ENCODE measurements at regions not wholly inside any gene's neighbourhood (a gene's known extent, or its start where the extent isn't known, plus 50 kb on each side); places are given as distances from the start of the nearest gene placed in this dataset.

DNA sequence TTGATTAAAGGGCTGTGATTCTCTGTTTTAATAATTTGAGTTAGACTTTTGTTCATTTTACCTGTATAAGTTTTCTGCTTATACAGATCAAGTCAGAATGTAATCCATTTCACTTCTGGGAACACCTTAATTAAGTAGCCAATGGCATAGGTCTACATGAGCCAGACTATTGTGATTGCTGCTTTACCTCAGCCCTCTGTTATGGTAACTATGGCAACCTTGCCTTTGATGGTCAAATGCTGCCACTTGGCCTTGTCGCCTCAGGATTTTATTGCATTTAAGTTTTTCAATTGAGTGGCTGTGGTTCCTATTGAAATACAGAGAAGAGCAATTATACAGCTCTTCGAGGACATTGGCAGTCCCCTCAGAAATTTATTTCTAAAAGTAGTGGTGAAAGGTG lies 64.3 kb upstream of the TMEM106B start:
- Histone ChIP-seq H3K36me3 (ENCODE audit: control insufficient read depth in 2 of 2, insufficient read depth in 2 of 2, low read length in 1 of 2) (no peaks in the 10 kb centered on the region), H3K27ac (ENCODE audit: low read depth in 2 of 2, low read length in 1 of 2) (no peak overlapping the region), H3K27me3 (ENCODE audit: control insufficient read depth in 1 of 2, insufficient read depth in 2 of 2, low read length in 2 of 2) (no peaks in the 10 kb centered on the region), H3K9me3 (ENCODE audit: control insufficient read depth in 2 of 2, insufficient read depth in 1 of 2, low read depth in 1 of 2, low read length in 1 of 2) (no peaks in the 10 kb centered on the region), H3K4me1 (ENCODE audit: control insufficient read depth in 2 of 2, insufficient read depth in 2 of 2, low read length in 1 of 2) (no peaks in the 10 kb centered on the region), H3K4me3 (ENCODE audit: low read depth in 1 of 2, low read length in 2 of 2) (no peak overlapping the region)
- WGBS, 2 donors, result 52 to 53% methylated on average over 2 of the region's 2 CpGs

DNA sequence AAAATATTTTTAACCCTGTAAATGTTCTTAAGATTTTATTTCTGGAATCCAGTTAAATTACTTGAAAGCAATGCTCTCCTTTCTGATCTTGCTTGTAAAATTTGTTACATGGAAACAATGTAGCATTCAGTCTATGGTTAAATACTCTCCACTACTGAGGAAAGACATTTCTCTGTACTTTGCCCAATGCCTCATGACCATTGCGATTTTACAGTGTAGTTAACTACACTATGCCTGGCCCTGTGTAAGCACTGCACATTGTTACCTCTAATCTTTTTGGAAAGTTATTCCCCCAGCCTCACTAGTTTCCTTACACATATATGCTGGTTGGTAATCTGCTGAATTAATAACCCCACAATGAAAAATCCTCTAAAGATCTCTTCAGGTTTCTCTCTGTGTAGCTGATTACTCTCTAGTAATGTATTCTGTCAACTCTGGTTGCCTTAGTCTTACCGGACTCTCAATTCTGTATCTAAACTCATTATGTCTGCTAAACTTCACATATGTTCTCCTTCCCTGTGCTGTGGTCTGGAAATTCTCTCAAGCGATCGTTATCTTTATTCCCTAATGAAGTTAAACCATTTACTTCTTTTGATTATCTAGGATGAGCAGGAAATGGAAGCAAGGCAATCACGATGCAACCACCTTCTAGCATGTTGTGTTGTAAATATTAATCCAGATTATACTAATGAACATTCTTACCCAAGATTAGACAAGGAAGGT lies 58.7 kb upstream of the TMEM106B start:
- no peak overlapping the region for H3K4me3 ChIP-seq (ENCODE audit: low read depth in 1 of 2, low read length in 2 of 2)
- no peak overlapping the region for H3K27ac ChIP-seq (ENCODE audit: low read depth in 2 of 2, low read length in 1 of 2)
- no peaks in the 10 kb centered on the region for H3K27me3 ChIP-seq (ENCODE audit: control insufficient read depth in 1 of 2, insufficient read depth in 2 of 2, low read length in 2 of 2)
- H3K9me3 ChIP-seq (ENCODE audit: control insufficient read depth in 2 of 2, insufficient read depth in 1 of 2, low read depth in 1 of 2, low read length in 1 of 2), result no peaks in the 10 kb centered on the region
- H3K4me1 ChIP-seq (ENCODE audit: control insufficient read depth in 2 of 2, insufficient read depth in 2 of 2, low read length in 1 of 2), result no peaks in the 10 kb centered on the region
- 76 to 84% methylated on average over 5 of the region's 5 CpGs for WGBS, 2 donors
- no peaks in the 10 kb centered on the region for H3K36me3 ChIP-seq (ENCODE audit: control insufficient read depth in 2 of 2, insufficient read depth in 2 of 2, low read length in 1 of 2)

DNA sequence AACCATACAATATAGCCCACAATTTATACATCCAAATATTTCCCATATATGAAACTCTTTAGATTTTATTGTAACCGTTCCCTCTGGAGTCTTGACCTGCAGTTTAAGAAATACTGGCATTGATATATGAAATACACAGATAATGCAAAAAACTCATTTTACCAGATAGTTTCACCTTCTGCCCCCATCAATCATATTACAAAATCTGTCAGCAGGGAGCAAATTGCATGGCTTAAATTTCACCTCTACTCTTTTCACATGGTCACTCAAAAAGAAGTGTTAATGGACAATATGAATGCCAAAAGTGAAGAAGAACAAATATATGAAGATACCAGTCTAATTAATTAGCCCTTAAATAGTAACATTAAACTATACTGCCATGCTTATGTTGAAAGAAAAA lies 57.0 kb upstream of the TMEM106B start:
- no peaks in the 10 kb centered on the region for H3K36me3 ChIP-seq (ENCODE audit: control insufficient read depth in 2 of 2, insufficient read depth in 2 of 2, low read length in 1 of 2)
- no peaks in the 10 kb centered on the region for H3K27me3 ChIP-seq (ENCODE audit: control insufficient read depth in 1 of 2, insufficient read depth in 2 of 2, low read length in 2 of 2)
- no peaks in the 10 kb centered on the region for H3K4me1 ChIP-seq (ENCODE audit: control insufficient read depth in 2 of 2, insufficient read depth in 2 of 2, low read length in 1 of 2)
- H3K4me3 ChIP-seq (ENCODE audit: low read depth in 1 of 2, low read length in 2 of 2), result no peak overlapping the region
- H3K9me3 ChIP-seq (ENCODE audit: control insufficient read depth in 2 of 2, insufficient read depth in 1 of 2, low read depth in 1 of 2, low read length in 1 of 2), result no peaks in the 10 kb centered on the region
- no peak overlapping the region for H3K27ac ChIP-seq (ENCODE audit: low read depth in 2 of 2, low read length in 1 of 2)
- 80 to 87% methylated on average over 1 of the region's 1 CpG for WGBS, 2 donors

DNA sequence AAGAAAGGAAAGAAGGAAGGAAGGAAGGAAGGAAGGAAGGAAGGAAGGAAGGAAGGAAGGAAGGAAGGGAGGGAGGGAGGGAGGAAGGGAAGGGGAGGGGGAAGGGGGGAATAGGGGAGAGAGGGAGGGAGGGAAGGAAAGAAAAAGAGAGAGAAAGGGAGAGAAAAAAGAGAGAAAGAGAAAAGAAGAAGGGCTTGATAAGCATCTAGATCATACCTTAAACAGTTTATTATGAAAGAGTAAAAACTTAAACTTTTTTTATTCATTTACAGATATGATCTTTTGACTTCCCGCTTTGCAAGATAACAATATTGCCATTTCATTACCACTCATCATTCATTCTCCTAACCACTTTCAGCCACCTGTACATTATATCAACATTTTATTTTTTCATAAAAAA lies 53.6 kb upstream of the TMEM106B start:
- no peaks in the 10 kb centered on the region for H3K36me3 ChIP-seq (ENCODE audit: control insufficient read depth in 2 of 2, insufficient read depth in 2 of 2, low read length in 1 of 2)
- H3K4me3 ChIP-seq (ENCODE audit: low read depth in 1 of 2, low read length in 2 of 2), result no peak overlapping the region
- no peaks in the 10 kb centered on the region for H3K9me3 ChIP-seq (ENCODE audit: control insufficient read depth in 2 of 2, insufficient read depth in 1 of 2, low read depth in 1 of 2, low read length in 1 of 2)
- 46 to 53% methylated on average over 1 of the region's 1 CpG for WGBS, 2 donors
- H3K27me3 ChIP-seq (ENCODE audit: control insufficient read depth in 1 of 2, insufficient read depth in 2 of 2, low read length in 2 of 2), result no peaks in the 10 kb centered on the region
- no peaks in the 10 kb centered on the region for H3K4me1 ChIP-seq (ENCODE audit: control insufficient read depth in 2 of 2, insufficient read depth in 2 of 2, low read length in 1 of 2)
- H3K27ac ChIP-seq (ENCODE audit: low read depth in 2 of 2, low read length in 1 of 2), result no peak overlapping the region

DNA sequence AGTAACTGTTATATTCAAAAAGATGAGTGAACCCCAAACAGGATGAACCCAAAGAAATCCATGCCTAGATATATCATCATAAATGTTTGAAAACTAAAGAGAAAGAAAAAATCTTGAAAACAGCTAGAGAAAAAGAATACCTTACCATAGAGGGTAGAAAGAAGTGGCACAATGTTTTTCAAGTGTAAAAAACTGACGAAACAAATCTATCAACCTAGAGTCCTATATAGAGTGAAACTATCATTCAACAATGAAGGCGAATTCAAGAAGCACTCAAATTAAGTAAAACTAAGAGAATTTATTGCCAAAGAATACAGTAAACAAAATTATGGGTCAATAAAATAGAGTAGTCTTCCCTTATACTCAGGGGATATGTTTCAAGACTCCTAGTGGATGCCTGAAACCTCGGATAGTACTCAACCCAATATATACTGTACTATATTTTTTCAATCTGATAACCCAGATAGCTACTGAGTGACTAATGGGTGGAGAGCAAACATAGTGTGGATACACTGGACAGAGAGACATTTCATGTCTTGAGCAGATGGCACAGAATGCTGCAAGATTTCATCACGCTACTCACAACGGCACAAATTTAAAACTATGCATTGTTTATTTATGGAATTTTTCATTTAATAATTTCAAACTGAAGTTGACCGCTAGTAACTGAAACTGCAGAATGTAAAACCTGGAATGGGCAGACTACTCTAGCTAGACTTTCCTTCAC lies 52.6 kb upstream of the TMEM106B start:
- no peaks in the 10 kb centered on the region for H3K9me3 ChIP-seq (ENCODE audit: control insufficient read depth in 2 of 2, insufficient read depth in 1 of 2, low read depth in 1 of 2, low read length in 1 of 2)
- H3K4me1 ChIP-seq (ENCODE audit: control insufficient read depth in 2 of 2, insufficient read depth in 2 of 2, low read length in 1 of 2), result no peaks in the 10 kb centered on the region
- no peak overlapping the region for H3K27ac ChIP-seq (ENCODE audit: low read depth in 2 of 2, low read length in 1 of 2)
- no peak overlapping the region for H3K4me3 ChIP-seq (ENCODE audit: low read depth in 1 of 2, low read length in 2 of 2)
- WGBS, 2 donors, result 72 to 83% methylated on average over 6 of the region's 6 CpGs
- no peaks in the 10 kb centered on the region for H3K27me3 ChIP-seq (ENCODE audit: control insufficient read depth in 1 of 2, insufficient read depth in 2 of 2, low read length in 2 of 2)
- no peaks in the 10 kb centered on the region for H3K36me3 ChIP-seq (ENCODE audit: control insufficient read depth in 2 of 2, insufficient read depth in 2 of 2, low read length in 1 of 2)

DNA sequence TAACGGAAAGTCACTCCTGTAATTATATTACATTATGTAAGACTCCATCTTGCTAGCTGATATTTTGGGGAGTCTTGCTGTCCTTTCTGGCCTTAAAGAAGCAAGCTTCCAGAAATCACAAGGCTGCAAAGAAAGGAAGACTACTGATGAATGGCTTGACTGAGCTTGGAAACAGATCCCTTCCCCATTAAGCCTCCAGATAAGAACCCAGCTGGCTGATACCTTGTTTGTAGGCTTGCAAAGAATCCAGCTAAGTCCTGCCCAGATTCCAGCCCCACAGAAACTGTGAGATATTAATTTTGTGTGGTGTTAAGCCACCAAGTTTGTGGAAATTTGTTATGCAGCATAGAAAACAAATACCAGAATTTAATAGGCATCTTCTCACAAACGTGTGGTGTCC lies 49.9 kb upstream of the TMEM106B start:
- H3K36me3 ChIP-seq (ENCODE audit: control insufficient read depth in 2 of 2, insufficient read depth in 2 of 2, low read length in 1 of 2), result no peaks in the 10 kb centered on the region
- 9 to 50% methylated on average over 2 of the region's 2 CpGs for WGBS, 2 donors

More for the DNA sequence above, 49.9 kb upstream of the TMEM106B start:
- Histone ChIP-seq H3K27me3 (ENCODE audit: control insufficient read depth in 1 of 2, insufficient read depth in 2 of 2, low read length in 2 of 2) (no peaks in the 10 kb centered on the region), H3K4me3 (ENCODE audit: low read depth in 1 of 2, low read length in 2 of 2) (no peak overlapping the region), H3K9me3 (ENCODE audit: control insufficient read depth in 2 of 2, insufficient read depth in 1 of 2, low read depth in 1 of 2, low read length in 1 of 2) (no peaks in the 10 kb centered on the region), H3K4me1 (ENCODE audit: control insufficient read depth in 2 of 2, insufficient read depth in 2 of 2, low read length in 1 of 2) (no peaks in the 10 kb centered on the region), H3K27ac (ENCODE audit: low read depth in 2 of 2, low read length in 1 of 2) (no peak overlapping the region)
